Loucy (cell line): ENCODE measurements at regions not wholly inside any gene's neighbourhood (a gene's known extent, or its start where the extent isn't known, plus 50 kb on each side); places are given as distances from the start of the nearest gene placed in this dataset.
"Not testable (repeated sequence)": the region's sequence is repeated elsewhere in the genome, so short reads cannot be mapped to it uniquely, and the experiment has no call there.

Experiments used
- CTCF ChIP-seq: fragments of 200-600 bp; sonication (generic); conservative IDR thresholded peaks from 2 replicates; pipeline ENCODE4 v1.5.1; 2014; ENCODE audit warnings: mild to moderate bottlenecking, antibody characterized with exemption, low read length
- EZH2phosphoT487 ChIP-seq: fragments of 200-600 bp; IDR thresholded peaks from 2 replicates; pipeline ENCODE4 v1.6.1; 2018; ENCODE audit warnings: antibody characterized with exemption, mild to moderate bottlenecking, moderate library complexity, borderline replicate concordance

DNA sequence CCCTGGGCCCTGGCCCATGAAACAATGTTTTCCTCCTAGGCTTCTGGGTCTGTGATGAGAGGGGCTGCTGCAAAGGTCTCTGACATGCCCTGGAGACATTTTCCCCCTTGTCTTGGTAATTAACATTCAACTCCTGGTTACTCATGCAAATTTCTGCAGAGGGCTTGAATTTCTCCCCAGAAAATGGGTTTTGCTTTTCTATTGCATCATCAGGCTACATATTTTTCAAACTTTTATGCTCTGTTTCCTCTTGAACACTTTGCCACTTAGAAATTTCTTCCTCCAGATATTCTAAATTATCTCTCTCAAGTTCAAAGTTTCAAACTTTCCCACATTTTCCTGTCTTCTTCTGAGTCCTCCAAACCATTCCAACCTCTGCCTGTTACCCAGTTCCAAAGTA, 98.2 kb upstream of the TCF21 start:
- not testable (repeated sequence) for TF ChIP-seq CTCF, EZH2phosphoT487
